ENCODE measurements at regions not wholly inside any gene's neighbourhood (a gene's known extent, or its start where the extent isn't known, plus 50 kb on each side); places are given as distances from the start of the nearest gene placed in this dataset.

GRCh38 chr6:78611886-78612480 is 255.4 kb upstream of the IRAK1BP1 start:
- DNase-seq: peak; percentile 57
- Histone ChIP-seq H2AFZ (no peak overlapping the region), H3K9ac (no peak overlapping the region), H3F3A (ENCODE audit: insufficient read depth) (peaks cover 14% of the 10 kb centered on the region), H3K4me1 (ENCODE audit: insufficient read depth) (peaks cover 25% of the 10 kb centered on the region), H3K36me3 (ENCODE audit: low read depth) (no peaks in the 10 kb centered on the region), H3K27me3 (replicated peaks; ENCODE audit: insufficient read depth) (no peaks in the 10 kb centered on the region), H3K79me2 (ENCODE audit: insufficient read depth) (no peaks in the 10 kb centered on the region), H3K4me2 (ENCODE audit: unreplicated experiment) (no peak overlapping the region), H3K4me3 (no peak overlapping the region), H3K9me2 (ENCODE audit: insufficient read depth) (no peaks in the 10 kb centered on the region), H4K20me1 (ENCODE audit: insufficient read depth) (no peaks in the 10 kb centered on the region), H3K9me3 (ENCODE audit: low read depth) (no peaks in the 10 kb centered on the region), H3K27ac (no peak overlapping the region)
- no peak for TF ChIP-seq EZH2phosphoT487 (IDR thresholded peaks at IDR 0.05; ENCODE audit: insufficient read depth, low read depth)
- no peak for TF ChIP-seq EZH2 (IDR thresholded peaks at IDR 0.05; ENCODE audit: insufficient read depth, poor library complexity, severe bottlenecking)
- in situ Hi-C loops (cut with MboI): no loop called here
- WGBS, 2 experiments (ENCODE audit: low coverage in 1 of 2, low lambda C conversion rate in 2 of 2, missing lambda C conversion rate in 2 of 2): 41 to 45% methylated on average over 4 of the region's 4 CpGs

GRCh38 chr6:78614961-78615360 is 252.4 kb upstream of the IRAK1BP1 start:
- TF ChIP-seq EZH2phosphoT487 (IDR thresholded peaks at IDR 0.05; ENCODE audit: insufficient read depth, low read depth): no peak
- no peak for TF ChIP-seq EZH2 (IDR thresholded peaks at IDR 0.05; ENCODE audit: insufficient read depth, poor library complexity, severe bottlenecking)
- H3K4me2 ChIP-seq (ENCODE audit: unreplicated experiment): peak overlapping the region; percentile 11

GRCh38 chr6:78615430-78615904 is 251.9 kb upstream of the IRAK1BP1 start:
- in situ Hi-C loops (cut with MboI): no loop called here

More at GRCh38 chr6:78614961-78615360, 252.4 kb upstream of the IRAK1BP1 start:
- DNase-seq: no peak
- H3F3A ChIP-seq (ENCODE audit: insufficient read depth): no peaks in the 10 kb centered on the region
- no peaks in the 10 kb centered on the region for H3K79me2 ChIP-seq (ENCODE audit: insufficient read depth)
- H3K27ac ChIP-seq: no peak overlapping the region
- WGBS, 2 experiments (ENCODE audit: low coverage in 1 of 2, low lambda C conversion rate in 2 of 2, missing lambda C conversion rate in 2 of 2): 95 to 96% methylated on average over 1 of the region's 1 CpG
- H3K36me3 ChIP-seq (ENCODE audit: low read depth): no peaks in the 10 kb centered on the region
- no peak overlapping the region for H3K9ac ChIP-seq
- peaks cover 10% of the 10 kb centered on the region for H3K4me1 ChIP-seq (ENCODE audit: insufficient read depth)
- no peaks in the 10 kb centered on the region for H3K9me2 ChIP-seq (ENCODE audit: insufficient read depth)
- H3K27me3 ChIP-seq (replicated peaks; ENCODE audit: insufficient read depth): no peaks in the 10 kb centered on the region
- no peaks in the 10 kb centered on the region for H4K20me1 ChIP-seq (ENCODE audit: insufficient read depth)
- no peak overlapping the region for H2AFZ ChIP-seq
- H3K9me3 ChIP-seq (ENCODE audit: low read depth): no peaks in the 10 kb centered on the region
- no peak overlapping the region for H3K4me3 ChIP-seq
- in situ Hi-C loops (cut with MboI): no loop called here

DNA sequence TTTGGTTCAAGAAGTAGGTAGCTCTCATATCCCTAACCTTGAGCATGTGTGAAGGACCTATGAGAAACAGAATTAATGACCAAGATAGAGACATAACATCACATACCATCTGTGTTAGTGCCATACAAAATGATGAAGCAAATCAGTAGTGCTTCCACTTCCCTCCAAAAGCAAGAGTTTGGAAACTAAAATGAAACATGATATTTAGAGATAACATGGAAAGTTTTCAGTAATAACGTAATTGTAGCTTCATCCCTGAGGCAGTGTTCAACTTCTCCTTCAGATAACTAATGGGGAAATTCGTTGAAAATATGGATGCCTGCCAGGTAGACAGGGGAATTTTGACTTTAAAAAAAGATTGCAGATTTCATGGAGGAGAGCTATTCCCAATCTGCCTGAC is 248.4 kb upstream of the IRAK1BP1 start:
- in situ Hi-C loops (cut with MboI): no loop called here
- no peak for TF ChIP-seq EZH2phosphoT487 (IDR thresholded peaks at IDR 0.05; ENCODE audit: insufficient read depth, low read depth)
- TF ChIP-seq EZH2 (IDR thresholded peaks at IDR 0.05; ENCODE audit: insufficient read depth, poor library complexity, severe bottlenecking): no peak
- WGBS, 2 experiments (ENCODE audit: low coverage in 1 of 2, low lambda C conversion rate in 2 of 2, missing lambda C conversion rate in 2 of 2): 60 to 77% methylated on average over 2 of the region's 2 CpGs

More at GRCh38 chr6:78615430-78615904, 251.9 kb upstream of the IRAK1BP1 start:
- H3K36me3 ChIP-seq (ENCODE audit: low read depth): no peaks in the 10 kb centered on the region
- TF ChIP-seq EZH2 (IDR thresholded peaks at IDR 0.05; ENCODE audit: insufficient read depth, poor library complexity, severe bottlenecking) (no peak), EZH2phosphoT487 (IDR thresholded peaks at IDR 0.05; ENCODE audit: insufficient read depth, low read depth) (no peak)
- DNase-seq: peak; percentile 70
- peaks cover 10% of the 10 kb centered on the region for H3K4me1 ChIP-seq (ENCODE audit: insufficient read depth)
- no peaks in the 10 kb centered on the region for H3K79me2 ChIP-seq (ENCODE audit: insufficient read depth)
- peak overlapping the region; percentile 11 for H3K4me2 ChIP-seq (ENCODE audit: unreplicated experiment)
- H3K9me3 ChIP-seq (ENCODE audit: low read depth): no peaks in the 10 kb centered on the region
- no peak overlapping the region for H3K9ac ChIP-seq
- H2AFZ ChIP-seq: no peak overlapping the region
- H3K9me2 ChIP-seq (ENCODE audit: insufficient read depth): no peaks in the 10 kb centered on the region
- no peaks in the 10 kb centered on the region for H3K27me3 ChIP-seq (replicated peaks; ENCODE audit: insufficient read depth)
- H4K20me1 ChIP-seq (ENCODE audit: insufficient read depth): no peaks in the 10 kb centered on the region
- no peak overlapping the region for H3K27ac ChIP-seq
- WGBS, 2 experiments (ENCODE audit: low coverage in 1 of 2, low lambda C conversion rate in 2 of 2, missing lambda C conversion rate in 2 of 2): 90 to 96% methylated on average over 1 of the region's 1 CpG
- no peaks in the 10 kb centered on the region for H3F3A ChIP-seq (ENCODE audit: insufficient read depth)
- no peak overlapping the region for H3K4me3 ChIP-seq

More for the DNA sequence above, 248.4 kb upstream of the IRAK1BP1 start:
- Histone ChIP-seq H4K20me1 (ENCODE audit: insufficient read depth) (no peaks in the 10 kb centered on the region), H3K4me3 (no peak overlapping the region), H3K27me3 (replicated peaks; ENCODE audit: insufficient read depth) (no peaks in the 10 kb centered on the region), H2AFZ (no peak overlapping the region), H3K9me2 (ENCODE audit: insufficient read depth) (no peaks in the 10 kb centered on the region), H3K4me2 (ENCODE audit: unreplicated experiment) (no peak overlapping the region), H3K79me2 (ENCODE audit: insufficient read depth) (no peaks in the 10 kb centered on the region), H3K4me1 (ENCODE audit: insufficient read depth) (peaks cover 10% of the 10 kb centered on the region), H3K9me3 (ENCODE audit: low read depth) (no peaks in the 10 kb centered on the region), H3K27ac (no peak overlapping the region), H3F3A (ENCODE audit: insufficient read depth) (no peaks in the 10 kb centered on the region), H3K36me3 (ENCODE audit: low read depth) (no peaks in the 10 kb centered on the region), H3K9ac (no peak overlapping the region)
- no peak for DNase-seq
